Pancreas (tissue), 10 donors: ENCODE measurements at regions not wholly inside any gene's neighbourhood (a gene's known extent, or its start where the extent isn't known, plus 50 kb on each side); places are given as distances from the start of the nearest gene placed in this dataset.

Experiments used
- ATAC-seq, 4 donors: fragments of 200-7000 bp; cut with Tn5 transposase; one replicate each; pipeline versions ENCODE4 v1.8.0 to v1.9.1; 2020; ENCODE audit warnings: mild to moderate bottlenecking in 4 of 4, moderate library complexity in 4 of 4
- DNase-seq, 6 donors: peaks; one replicate each; pipeline ENCODE4 v3.0.0-alpha.2; 2020
- FAIRE-seq: peaks from 2 replicates; lab custom pipeline; 2012; peaks lifted over from hg19 to GRCh38; lab: Jason Lieb, UNC
- H3K27ac ChIP-seq, 4 donors: fragments of 200-600 bp; sonication (generic); 1 replicate in 3 of 4; 2 replicates in 1 of 4; pipeline versions ENCODE4 v1.5.0 to v1.8.0; 2020
- H3K27me3 ChIP-seq, 4 donors: fragments of 200-600 bp; one replicate each; pipeline ENCODE4 v1.8.0; 2021
- H3K36me3 ChIP-seq, 3 donors: fragments of 200-600 bp; sonication (generic) in 1 of 3; one replicate each; pipeline versions ENCODE4 v1.5.0 to v1.8.0; 2020 to 2021
- H3K4me1 ChIP-seq, 3 donors: fragments of 200-600 bp; one replicate each; pipeline ENCODE4 v1.8.0; 2021
- H3K4me3 ChIP-seq, 4 donors: fragments of 200-600 bp; sonication (generic) in 2 of 4; one replicate each; pipeline versions ENCODE4 v1.5.0 to v1.8.0; 2020 to 2021
- H3K9me3 ChIP-seq, 4 donors: fragments of 200-600 bp; one replicate each; pipeline ENCODE4 v1.8.0; 2021
- CTCF ChIP-seq, 4 donors: fragments of 200-600 bp; sonication (generic) in 3 of 4; IDR thresholded peaks; one replicate each; pipeline versions ENCODE4 v1.5.0 to v1.8.0; 2021; ENCODE audit warnings: antibody characterized with exemption in 4 of 4
- WGBS, 2 donors: extraction: QIAGEN DNeasy Blood & Tissue Kit; methylation state at CpG; one replicate each; pipeline ENCODE4 v1.1.7; 2013; 5-methylcytosine and 5-hydroxymethylcytosine counted together
- intact Hi-C, 3 donors: fragments of 100-400 bp; cut with DNase I; formaldehyde crosslinking; loops; one replicate each; pipeline versions ENCODE4 v1.11.1 to v1.14.2; 2022
- donor health status: healthy with polysubstance abuse.
- donor health status: DM: no; HTN: no; CAD: no; lungs with moderate emphysema.
- donor health status: DM: no; HTN: no; CAD: no.
- donor health status: control.
- donor health status: control.
- donor health status: Bipolar disorder and iron deficiency.
- donor health status: DM: yes; HTN: yes; CAD: no.
- donor health status: DM: no; HTN: no; CAD: no.
- donor health status: DM: no; HTN: no; CAD: no.
- donor health status: DM: yes; HTN: yes; CAD: no.

- no peaks in the 10 kb centered on the region for H3K9me3 ChIP-seq
Observed at GRCh38 chr3:124174476-124174875, 182.6 kb upstream of the ROPN1 start.

GRCh38 chr3:124174910-124175874 is 183.3 kb upstream of the ROPN1 start:
- no peak for TF ChIP-seq CTCF (IDR thresholded peaks at IDR 0.05)
- intact Hi-C loops = loop anchor here in 1 of 3 donors (2.0 kb wide), 1 partner anchor 62 kb away; no protein-coding TSS in a partner anchor
- Histone ChIP-seq H3K27ac (no peak overlapping the region), H3K36me3 (no peaks in the 10 kb centered on the region), H3K27me3 (no peaks in the 10 kb centered on the region), H3K4me1 (peaks cover 0 to 6% (median 0%) of the 10 kb centered on the region in 3 donors), H3K4me3 (no peak overlapping the region), H3K9me3 (no peaks in the 10 kb centered on the region)
- peak in 1 of 6 donors; percentile 22 for DNase-seq
- no peak for FAIRE-seq
- ATAC-seq = no peak
- 95% methylated on average over 25 to 27 of the region's 27 CpGs for WGBS, 2 donors

More at GRCh38 chr3:124174476-124174875, 182.6 kb upstream of the ROPN1 start:
- DNase-seq (peak in 5 of 6 donors; percentile 3 to 30 (median 14)), FAIRE-seq (no peak), ATAC-seq (no peak)
- 58 to 60% methylated on average over 3 of the region's 3 CpGs for WGBS, 2 donors
- intact Hi-C loops = loop anchor here in 1 of 3 donors (2.0 kb wide), 1 partner anchor 62 kb away; no protein-coding TSS in a partner anchor
- H3K27me3 ChIP-seq = no peaks in the 10 kb centered on the region
- peaks cover 0 to 6% (median 0%) of the 10 kb centered on the region in 3 donors for H3K4me1 ChIP-seq
- no peak overlapping the region for H3K27ac ChIP-seq
- TF ChIP-seq CTCF (IDR thresholded peaks at IDR 0.05) = no peak
- no peaks in the 10 kb centered on the region for H3K36me3 ChIP-seq
- H3K4me3 ChIP-seq = no peak overlapping the region

- intact Hi-C loops = no loop called here
- Histone ChIP-seq H3K4me3 (no peak overlapping the region), H3K36me3 (no peaks in the 10 kb centered on the region), H3K27ac (no peak overlapping the region), H3K9me3 (no peaks in the 10 kb centered on the region), H3K27me3 (no peaks in the 10 kb centered on the region), H3K4me1 (peaks cover 0 to 6% (median 0%) of the 10 kb centered on the region in 3 donors)
- ATAC-seq = no peak
- no peak for FAIRE-seq
- no peak for TF ChIP-seq CTCF (IDR thresholded peaks at IDR 0.05)
- no peak for DNase-seq
- WGBS, 2 donors = 73 to 93% methylated on average over 2 of the region's 2 CpGs
Observed at GRCh38 chr3:124177071-124177470, 185.1 kb upstream of the ROPN1 start.

- H3K9me3 ChIP-seq = no peaks in the 10 kb centered on the region
- ATAC-seq (no peak), DNase-seq (no peak), FAIRE-seq (no peak)
- no peak overlapping the region for H3K27ac ChIP-seq
- H3K27me3 ChIP-seq = no peaks in the 10 kb centered on the region
- TF ChIP-seq CTCF (IDR thresholded peaks at IDR 0.05) = no peak
- intact Hi-C loops = no loop called here
- no peaks in the 10 kb centered on the region for H3K4me1 ChIP-seq
- H3K4me3 ChIP-seq = no peak overlapping the region
- WGBS, 2 donors = 90 to 98% methylated on average over 3 of the region's 3 CpGs
- H3K36me3 ChIP-seq = no peaks in the 10 kb centered on the region
Observed at GRCh38 chr3:124178531-124178930, 186.6 kb upstream of the ROPN1 start.
